ENCODE measurements at regions not wholly inside any gene's neighbourhood (a gene's known extent, or its start where the extent isn't known, plus 50 kb on each side); places are given as distances from the start of the nearest gene placed in this dataset.
"Not testable (repeated sequence)": the region's sequence is repeated elsewhere in the genome, so short reads cannot be mapped to it uniquely, and the experiment has no call there.

GRCh38 chr10:62964026-62964425 lies 147.9 kb upstream of the EGR2 start:
- Histone ChIP-seq H3K4me3 (ENCODE audit: low read length) (no peak overlapping the region), H3K27me3 (ENCODE audit: insufficient read depth, low read length) (no peaks in the 10 kb centered on the region), H3K27ac (ENCODE audit: low read length) (no peak overlapping the region), H3K4me1 (ENCODE audit: insufficient read depth, low read length) (no peaks in the 10 kb centered on the region), H3K9me3 (ENCODE audit: insufficient read depth, low read depth, low read length) (peaks cover 5% of the 10 kb centered on the region), H3K9ac (ENCODE audit: low read depth, low read length) (no peak overlapping the region), H3K36me3 (ENCODE audit: insufficient read depth, low read depth, low read length) (no peaks in the 10 kb centered on the region)

DNA sequence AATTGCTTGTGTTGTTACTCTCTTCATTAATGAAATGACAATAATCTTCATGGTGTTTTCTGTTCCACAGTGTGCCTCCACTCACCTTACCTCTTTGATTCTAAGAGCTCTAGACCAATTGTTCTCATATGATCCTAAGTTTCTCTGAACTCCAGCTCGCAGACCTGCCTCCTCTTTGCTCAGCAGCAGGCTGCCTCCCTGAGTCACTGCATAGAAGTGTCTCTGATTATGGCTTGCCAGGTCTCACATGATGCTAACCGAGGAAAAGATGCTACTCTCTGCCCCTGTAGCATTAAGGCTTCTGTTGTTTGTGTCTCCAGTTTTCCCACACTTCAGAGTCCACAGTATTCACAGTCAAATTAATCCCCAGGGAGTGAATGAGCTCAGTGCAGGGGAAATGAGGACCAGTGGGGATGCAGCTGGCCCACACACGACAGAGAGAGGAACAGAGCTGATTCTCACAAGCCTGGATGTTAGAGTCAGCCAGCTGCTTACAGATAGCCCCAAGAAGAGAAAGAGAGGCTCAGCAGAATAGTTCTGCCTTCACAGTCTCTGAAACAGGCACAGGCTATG lies 145.9 kb upstream of the EGR2 start:
- Histone ChIP-seq H3K4me1 (ENCODE audit: insufficient read depth, low read length) (no peaks in the 10 kb centered on the region), H3K9me3 (ENCODE audit: insufficient read depth, low read depth, low read length) (peaks cover 5% of the 10 kb centered on the region), H3K27me3 (ENCODE audit: insufficient read depth, low read length) (no peaks in the 10 kb centered on the region), H3K9ac (ENCODE audit: low read depth, low read length) (no peak overlapping the region), H3K36me3 (ENCODE audit: insufficient read depth, low read depth, low read length) (no peaks in the 10 kb centered on the region), H3K27ac (ENCODE audit: low read length) (no peak overlapping the region), H3K4me3 (ENCODE audit: low read length) (no peak overlapping the region)

GRCh38 chr10:62960416-62960815 lies 144.2 kb upstream of the EGR2 start:
- no peak overlapping the region for H3K4me3 ChIP-seq (ENCODE audit: low read length)
- peaks cover 5% of the 10 kb centered on the region for H3K9me3 ChIP-seq (ENCODE audit: insufficient read depth, low read depth, low read length)
- no peak overlapping the region for H3K9ac ChIP-seq (ENCODE audit: low read depth, low read length)
- H3K36me3 ChIP-seq (ENCODE audit: insufficient read depth, low read depth, low read length) = no peaks in the 10 kb centered on the region
- no peaks in the 10 kb centered on the region for H3K27me3 ChIP-seq (ENCODE audit: insufficient read depth, low read length)
- H3K4me1 ChIP-seq (ENCODE audit: insufficient read depth, low read length) = no peaks in the 10 kb centered on the region
- H3K27ac ChIP-seq (ENCODE audit: low read length) = no peak overlapping the region

- Histone ChIP-seq H3K9ac (ENCODE audit: low read depth, low read length) (no peak overlapping the region), H3K27me3 (ENCODE audit: insufficient read depth, low read length) (no peaks in the 10 kb centered on the region), H3K4me3 (ENCODE audit: low read length) (no peak overlapping the region), H3K4me1 (ENCODE audit: insufficient read depth, low read length) (no peaks in the 10 kb centered on the region), H3K36me3 (ENCODE audit: insufficient read depth, low read depth, low read length) (no peaks in the 10 kb centered on the region), H3K27ac (ENCODE audit: low read length) (no peak overlapping the region), H3K9me3 (ENCODE audit: insufficient read depth, low read depth, low read length) (peaks cover 5% of the 10 kb centered on the region)
Measured at GRCh38 chr10:62959553-62959952, 143.4 kb upstream of the EGR2 start.

DNA sequence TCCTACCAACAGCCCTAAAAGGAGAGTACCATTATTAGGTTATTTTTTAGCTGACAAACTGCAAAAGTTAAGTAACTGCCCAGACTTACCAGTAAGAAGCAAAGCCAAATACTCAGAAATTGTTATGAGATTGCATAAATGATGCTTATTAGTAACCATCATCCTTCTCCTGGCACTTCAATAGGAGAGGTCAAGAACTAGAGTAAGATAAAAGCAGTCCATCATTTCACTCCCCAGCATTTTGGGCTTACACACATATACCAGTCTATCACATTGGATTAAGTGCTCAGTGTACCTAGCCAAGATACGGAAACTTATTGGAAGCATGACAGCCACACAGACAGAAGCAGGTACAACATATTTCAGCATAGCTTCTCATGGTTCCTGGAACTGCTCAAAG lies 142.8 kb upstream of the EGR2 start:
- no peaks in the 10 kb centered on the region for H3K4me1 ChIP-seq (ENCODE audit: insufficient read depth, low read length)
- H3K9ac ChIP-seq (ENCODE audit: low read depth, low read length) = no peak overlapping the region
- H3K9me3 ChIP-seq (ENCODE audit: insufficient read depth, low read depth, low read length) = peaks cover 5% of the 10 kb centered on the region
- no peaks in the 10 kb centered on the region for H3K27me3 ChIP-seq (ENCODE audit: insufficient read depth, low read length)
- H3K27ac ChIP-seq (ENCODE audit: low read length) = no peak overlapping the region
- no peaks in the 10 kb centered on the region for H3K36me3 ChIP-seq (ENCODE audit: insufficient read depth, low read depth, low read length)
- no peak overlapping the region for H3K4me3 ChIP-seq (ENCODE audit: low read length)

DNA sequence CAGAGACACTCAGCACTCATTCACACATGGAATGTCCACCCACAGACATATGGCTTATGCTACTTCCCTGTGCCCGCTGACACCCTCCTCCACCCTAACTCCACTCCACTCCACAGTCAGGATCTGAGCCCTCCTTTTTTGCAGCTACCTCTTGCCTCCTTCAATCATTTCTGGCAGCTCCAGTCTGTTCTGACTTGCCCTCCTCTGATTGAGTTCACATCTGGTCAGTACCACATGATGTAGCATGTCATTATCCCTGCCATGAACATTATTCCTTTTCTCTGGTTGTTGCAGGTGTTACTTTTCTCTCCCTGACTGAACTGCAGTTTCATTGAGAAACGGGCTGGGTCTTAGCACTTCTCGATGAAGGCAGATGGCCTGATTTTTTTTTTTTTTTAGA lies 130.1 kb upstream of the EGR2 start:
- H3K4me1 ChIP-seq (ENCODE audit: insufficient read depth, low read length) = no peaks in the 10 kb centered on the region
- H3K27ac ChIP-seq (ENCODE audit: low read length) = no peak overlapping the region
- H3K27me3 ChIP-seq (ENCODE audit: insufficient read depth, low read length) = no peaks in the 10 kb centered on the region
- H3K9ac ChIP-seq (ENCODE audit: low read depth, low read length) = no peak overlapping the region
- H3K36me3 ChIP-seq (ENCODE audit: insufficient read depth, low read depth, low read length) = no peaks in the 10 kb centered on the region
- H3K4me3 ChIP-seq (ENCODE audit: low read length) = no peak overlapping the region
- peaks cover 3% of the 10 kb centered on the region; the same call in 1 of the 2 replicates for H3K9me3 ChIP-seq (ENCODE audit: insufficient read depth, low read depth, low read length)

DNA sequence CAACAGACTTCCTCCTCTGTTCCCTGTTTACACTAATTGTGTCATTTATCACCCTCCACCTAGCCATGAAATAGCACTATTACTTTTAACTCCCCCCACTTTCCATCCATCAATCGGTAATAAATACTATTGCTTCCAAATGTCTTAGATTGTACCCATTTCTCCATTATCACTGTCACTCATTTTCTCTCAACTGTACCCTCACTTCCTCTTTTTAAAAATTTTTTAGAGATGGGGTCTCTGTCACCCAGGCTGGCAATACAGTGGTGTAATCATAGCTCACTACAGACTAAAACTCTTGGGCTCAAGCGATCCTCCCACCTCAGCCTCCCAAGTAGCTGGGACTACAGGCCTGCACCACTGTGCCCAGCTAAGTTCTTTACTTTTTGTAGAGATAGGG lies 123.5 kb upstream of the EGR2 start:
- H3K9me3 ChIP-seq (ENCODE audit: insufficient read depth, low read depth, low read length) = no peaks in the 10 kb centered on the region
- no peaks in the 10 kb centered on the region for H3K36me3 ChIP-seq (ENCODE audit: insufficient read depth, low read depth, low read length)
- no peak overlapping the region for H3K9ac ChIP-seq (ENCODE audit: low read depth, low read length)
- H3K27me3 ChIP-seq (ENCODE audit: insufficient read depth, low read length) = no peaks in the 10 kb centered on the region
- no peak overlapping the region for H3K27ac ChIP-seq (ENCODE audit: low read length)
- no peak overlapping the region for H3K4me3 ChIP-seq (ENCODE audit: low read length)
- H3K4me1 ChIP-seq (ENCODE audit: insufficient read depth, low read length) = no peaks in the 10 kb centered on the region

DNA sequence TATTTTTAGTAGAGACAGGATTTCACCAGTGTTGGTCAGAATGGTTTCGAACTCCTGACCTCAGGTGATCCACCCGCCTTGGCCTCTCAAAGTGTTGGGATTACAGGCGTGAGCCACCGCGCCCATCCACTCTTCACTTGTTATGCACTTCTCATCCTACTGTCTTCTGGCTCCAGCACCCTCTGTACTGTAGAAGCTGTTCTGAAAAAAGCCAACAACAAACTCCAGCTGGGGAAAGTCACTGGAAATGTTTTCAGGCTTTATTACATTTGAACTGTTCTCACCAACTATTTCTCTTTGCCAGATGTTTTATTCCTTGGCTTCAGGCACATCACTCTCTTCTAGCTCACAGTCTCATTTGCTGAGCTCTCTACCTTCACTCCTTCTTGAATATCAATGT lies 122.5 kb upstream of the EGR2 start:
- H3K36me3 ChIP-seq (ENCODE audit: insufficient read depth, low read depth, low read length) = no peaks in the 10 kb centered on the region
- H3K27ac ChIP-seq (ENCODE audit: low read length) = no peak overlapping the region
- H3K9ac ChIP-seq (ENCODE audit: low read depth, low read length) = no peak overlapping the region
- no peak overlapping the region for H3K4me3 ChIP-seq (ENCODE audit: low read length)
- H3K9me3 ChIP-seq (ENCODE audit: insufficient read depth, low read depth, low read length) = no peaks in the 10 kb centered on the region
- no peaks in the 10 kb centered on the region for H3K4me1 ChIP-seq (ENCODE audit: insufficient read depth, low read length)
- no peaks in the 10 kb centered on the region for H3K27me3 ChIP-seq (ENCODE audit: insufficient read depth, low read length)

DNA sequence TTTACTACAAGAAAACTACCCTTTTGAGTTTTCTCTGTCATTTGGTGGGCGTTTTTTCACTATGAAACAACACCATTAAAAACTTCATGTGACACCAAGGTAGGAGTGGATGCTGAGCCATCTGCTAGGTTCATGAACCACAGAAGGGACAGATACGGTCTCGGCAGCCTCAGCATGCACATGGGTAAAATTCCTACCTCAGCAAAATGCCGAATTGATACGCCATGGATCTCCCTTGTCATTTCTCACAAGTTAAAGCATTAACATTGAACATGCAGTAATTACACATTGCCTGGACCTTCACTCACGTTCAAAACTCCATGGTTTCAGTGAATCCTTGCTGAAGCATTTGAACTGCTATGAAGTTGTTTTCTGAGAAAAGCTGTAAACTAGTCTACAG lies 121.5 kb upstream of the EGR2 start:
- Histone ChIP-seq H3K4me3 (ENCODE audit: low read length) (no peak overlapping the region), H3K27me3 (ENCODE audit: insufficient read depth, low read length) (no peaks in the 10 kb centered on the region), H3K4me1 (ENCODE audit: insufficient read depth, low read length) (no peaks in the 10 kb centered on the region), H3K36me3 (ENCODE audit: insufficient read depth, low read depth, low read length) (no peaks in the 10 kb centered on the region), H3K9ac (ENCODE audit: low read depth, low read length) (no peak overlapping the region), H3K9me3 (ENCODE audit: insufficient read depth, low read depth, low read length) (no peaks in the 10 kb centered on the region), H3K27ac (ENCODE audit: low read length) (no peak overlapping the region)

DNA sequence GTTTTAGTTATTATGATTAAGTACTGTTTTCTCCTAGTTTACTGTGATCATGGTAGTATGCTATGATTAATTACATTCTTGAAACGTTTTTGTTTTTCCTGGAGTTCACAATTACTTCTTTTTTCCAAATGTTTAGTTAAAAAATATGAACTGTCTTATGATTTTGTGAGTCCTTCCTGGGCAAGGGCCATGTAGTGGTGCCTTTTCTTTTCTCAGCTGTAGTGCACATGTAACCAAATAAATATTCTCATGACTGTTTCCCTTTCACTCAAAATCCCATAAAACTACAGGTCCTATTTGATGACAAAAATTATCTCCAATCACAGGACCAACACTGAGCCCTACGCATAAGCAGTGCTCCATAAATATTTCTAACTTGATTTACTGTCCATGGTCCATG lies 118.9 kb upstream of the EGR2 start:
- Histone ChIP-seq H3K27me3 (ENCODE audit: insufficient read depth, low read length) (no peaks in the 10 kb centered on the region), H3K9ac (ENCODE audit: low read depth, low read length) (no peak overlapping the region), H3K9me3 (ENCODE audit: insufficient read depth, low read depth, low read length) (no peaks in the 10 kb centered on the region), H3K27ac (ENCODE audit: low read length) (no peak overlapping the region), H3K4me3 (ENCODE audit: low read length) (no peak overlapping the region), H3K4me1 (ENCODE audit: insufficient read depth, low read length) (no peaks in the 10 kb centered on the region), H3K36me3 (ENCODE audit: insufficient read depth, low read depth, low read length) (no peaks in the 10 kb centered on the region)

DNA sequence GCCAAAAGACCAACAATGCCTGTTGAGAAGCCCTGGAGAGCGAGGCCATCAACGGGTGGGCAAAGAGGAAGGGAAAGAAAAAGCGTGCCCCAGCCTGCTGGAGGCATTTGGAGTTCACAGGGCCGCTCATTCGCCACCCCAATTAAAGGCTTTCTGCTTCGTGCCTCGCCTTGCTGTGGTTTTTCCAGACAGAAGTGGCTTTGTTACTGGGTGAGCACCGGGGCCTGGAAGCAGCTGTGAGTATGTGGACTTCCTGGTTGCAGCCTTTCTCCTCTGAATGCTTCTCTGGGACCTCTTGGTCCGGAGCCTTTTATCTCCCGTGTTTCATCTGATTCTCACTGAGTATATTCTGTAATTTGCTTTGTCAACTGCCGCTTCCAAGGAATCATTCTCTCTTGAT lies 118.1 kb upstream of the EGR2 start:
- H3K4me1 ChIP-seq (ENCODE audit: insufficient read depth, low read length) = no peaks in the 10 kb centered on the region
- H3K27ac ChIP-seq (ENCODE audit: low read length) = no peak overlapping the region
- H3K27me3 ChIP-seq (ENCODE audit: insufficient read depth, low read length) = no peaks in the 10 kb centered on the region
- no peaks in the 10 kb centered on the region for H3K9me3 ChIP-seq (ENCODE audit: insufficient read depth, low read depth, low read length)
- H3K4me3 ChIP-seq (ENCODE audit: low read length) = no peak overlapping the region
- no peaks in the 10 kb centered on the region for H3K36me3 ChIP-seq (ENCODE audit: insufficient read depth, low read depth, low read length)
- no peak overlapping the region for H3K9ac ChIP-seq (ENCODE audit: low read depth, low read length)

- not testable (repeated sequence) for H3K4me1 ChIP-seq (ENCODE audit: insufficient read depth, low read length); H3K27ac ChIP-seq (ENCODE audit: low read length); H3K4me3 ChIP-seq (ENCODE audit: low read length); H3K9ac ChIP-seq (ENCODE audit: low read depth, low read length); H3K36me3 ChIP-seq (ENCODE audit: insufficient read depth, low read depth, low read length); H3K9me3 ChIP-seq (ENCODE audit: insufficient read depth, low read depth, low read length); H3K27me3 ChIP-seq (ENCODE audit: insufficient read depth, low read length)
Measured at GRCh38 chr10:62928763-62929162, 112.6 kb upstream of the EGR2 start.

DNA sequence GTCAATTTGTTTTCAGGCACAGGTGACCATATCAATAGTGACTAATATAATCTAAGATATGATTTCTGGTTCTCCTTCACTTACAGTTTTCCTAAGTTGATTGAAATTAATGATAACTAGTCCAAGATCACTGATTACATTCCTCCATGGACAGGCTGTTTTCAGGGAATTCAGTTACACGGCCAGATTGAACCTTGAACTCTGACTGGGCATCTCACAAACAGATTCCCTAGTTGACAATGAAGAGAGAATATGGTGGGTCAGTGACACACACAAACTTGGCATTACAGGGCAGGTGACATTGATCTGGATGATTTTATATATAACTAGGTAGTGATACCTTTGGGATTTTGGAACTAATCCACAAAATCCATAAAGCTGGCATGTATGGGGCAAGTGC lies 110.2 kb upstream of the EGR2 start:
- H3K9ac ChIP-seq (ENCODE audit: low read depth, low read length) = no peak overlapping the region
- no peak overlapping the region for H3K27ac ChIP-seq (ENCODE audit: low read length)
- H3K4me1 ChIP-seq (ENCODE audit: insufficient read depth, low read length) = no peaks in the 10 kb centered on the region
- H3K4me3 ChIP-seq (ENCODE audit: low read length) = no peak overlapping the region
- no peaks in the 10 kb centered on the region for H3K36me3 ChIP-seq (ENCODE audit: insufficient read depth, low read depth, low read length)
- no peaks in the 10 kb centered on the region for H3K27me3 ChIP-seq (ENCODE audit: insufficient read depth, low read length)
- no peaks in the 10 kb centered on the region for H3K9me3 ChIP-seq (ENCODE audit: insufficient read depth, low read depth, low read length)

All from iPS-20b (cell line).